ENCODE measurements at regions not wholly inside any gene's neighbourhood (a gene's known extent, or its start where the extent isn't known, plus 50 kb on each side); places are given as distances from the start of the nearest gene placed in this dataset.

GRCh38 chr5:152900332-152900731 lies 495.3 kb upstream of the NMUR2 start:
- DNase-seq: no peak

- DNase-seq: no peak
Measured at GRCh38 chr5:152901754-152902153, 496.7 kb upstream of the NMUR2 start.

- DNase-seq: no peak
Measured at GRCh38 chr5:152905286-152905685, 500.2 kb upstream of the NMUR2 start.

DNA sequence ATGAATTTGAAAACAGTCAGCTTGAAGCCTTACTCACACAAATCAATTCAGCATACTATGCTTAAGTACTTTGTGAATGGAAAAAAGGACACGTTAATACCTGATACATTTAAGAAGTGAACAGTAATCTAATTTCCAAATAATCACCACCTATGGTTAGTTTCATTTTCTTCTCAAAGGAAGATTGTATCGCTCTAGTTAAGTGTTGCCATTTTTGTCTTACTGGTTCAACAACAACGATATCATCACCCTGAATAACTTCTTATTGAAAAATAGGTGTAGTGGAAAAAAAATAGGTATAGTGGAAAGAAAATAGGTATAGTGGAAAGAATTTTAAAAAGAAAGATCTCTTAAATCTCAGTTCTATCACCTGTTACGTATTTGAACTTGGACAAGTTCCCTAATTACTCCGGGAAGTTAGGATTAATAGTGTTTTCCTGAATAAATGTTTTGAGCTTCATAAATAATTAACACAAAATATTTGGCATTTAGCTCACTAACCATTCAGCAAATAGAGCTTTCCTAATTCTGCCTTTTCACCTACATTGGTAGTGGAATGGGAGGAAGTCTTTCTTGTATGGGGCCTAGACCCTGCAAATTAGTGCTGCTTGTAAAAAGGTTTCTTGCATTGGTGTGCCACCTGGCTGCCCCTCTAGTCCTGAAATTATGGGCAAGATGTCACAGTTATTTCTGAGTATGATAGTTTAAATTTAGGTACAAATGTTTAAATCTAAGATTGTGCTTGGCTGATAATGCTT lies 502.6 kb upstream of the NMUR2 start:
- no peak for DNase-seq

- no peak for DNase-seq
Measured at GRCh38 chr5:152912924-152913323, 507.8 kb upstream of the NMUR2 start.

DNA sequence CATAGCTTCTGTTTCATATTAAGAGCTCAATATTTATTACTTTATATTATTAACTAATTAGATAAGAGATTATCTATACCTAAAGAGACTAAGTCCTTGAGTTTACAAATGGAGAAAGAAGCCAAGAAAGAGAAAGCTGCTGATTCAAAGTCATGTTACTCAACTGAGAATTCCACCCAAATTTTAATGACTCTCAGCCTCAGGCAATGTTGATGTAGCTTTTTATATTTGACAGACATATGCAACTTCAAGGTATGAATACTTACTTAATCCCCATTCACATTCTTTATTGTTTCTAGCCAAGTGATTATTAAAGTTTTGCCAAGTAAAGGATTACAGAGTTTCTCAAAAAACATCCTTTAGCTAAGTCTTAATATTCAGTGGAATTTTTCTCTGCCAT lies 527.5 kb upstream of the NMUR2 start:
- DNase-seq: no peak

GRCh38 chr5:152933056-152933455 lies 528.0 kb upstream of the NMUR2 start:
- no peak for DNase-seq

DNA sequence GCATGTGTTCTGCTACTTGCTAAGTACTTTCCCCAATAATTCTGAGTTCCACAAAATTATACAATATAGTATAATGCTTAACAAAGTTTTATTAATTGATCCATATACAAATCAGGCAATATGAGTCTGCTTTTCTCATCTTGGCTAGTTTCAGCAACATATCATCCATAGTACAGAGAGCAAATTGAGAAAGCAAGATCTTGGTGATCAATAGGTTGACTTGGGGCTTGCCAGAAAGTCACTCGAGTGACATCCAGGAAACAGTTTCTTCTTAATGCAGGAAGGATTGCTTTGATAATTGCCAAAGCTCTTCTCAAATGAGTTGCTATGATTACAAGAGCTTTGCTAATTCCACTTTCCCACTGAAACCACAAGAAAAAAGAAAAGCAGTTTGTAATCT lies 533.6 kb upstream of the NMUR2 start:
- no peak for DNase-seq

DNA sequence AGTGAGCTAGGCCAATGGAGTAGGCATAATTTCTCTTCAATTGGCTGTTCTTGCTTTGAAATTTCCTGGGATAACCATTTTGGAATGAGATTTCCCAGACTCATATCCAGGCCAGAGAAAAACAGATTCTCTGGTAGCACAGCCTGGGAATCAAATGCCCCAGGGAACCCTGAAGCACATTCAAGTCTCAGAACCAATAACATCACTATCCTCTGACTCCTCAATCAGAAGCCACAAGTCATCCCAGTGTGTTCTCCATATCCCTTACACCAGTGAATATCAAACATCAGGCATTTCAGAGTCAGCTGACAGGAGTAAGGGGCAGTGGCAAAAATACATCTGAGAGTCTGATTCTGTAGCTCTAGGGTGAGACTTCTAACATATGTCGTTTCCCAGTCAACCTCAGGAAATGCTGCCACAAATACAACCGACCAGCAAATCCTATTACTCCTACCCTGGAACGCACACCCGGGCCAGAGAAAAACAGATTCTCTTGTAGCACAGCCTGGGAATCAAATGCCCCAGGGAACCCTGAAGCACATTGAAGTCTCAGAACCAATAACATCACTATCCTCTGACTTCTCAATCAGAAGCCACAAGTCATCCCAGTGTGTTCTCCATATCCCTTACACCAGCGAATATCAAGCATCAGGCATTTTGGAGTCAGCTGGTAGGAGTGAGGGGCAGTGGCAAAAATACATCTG lies 537.7 kb upstream of the NMUR2 start:
- DNase-seq: no peak

DNA sequence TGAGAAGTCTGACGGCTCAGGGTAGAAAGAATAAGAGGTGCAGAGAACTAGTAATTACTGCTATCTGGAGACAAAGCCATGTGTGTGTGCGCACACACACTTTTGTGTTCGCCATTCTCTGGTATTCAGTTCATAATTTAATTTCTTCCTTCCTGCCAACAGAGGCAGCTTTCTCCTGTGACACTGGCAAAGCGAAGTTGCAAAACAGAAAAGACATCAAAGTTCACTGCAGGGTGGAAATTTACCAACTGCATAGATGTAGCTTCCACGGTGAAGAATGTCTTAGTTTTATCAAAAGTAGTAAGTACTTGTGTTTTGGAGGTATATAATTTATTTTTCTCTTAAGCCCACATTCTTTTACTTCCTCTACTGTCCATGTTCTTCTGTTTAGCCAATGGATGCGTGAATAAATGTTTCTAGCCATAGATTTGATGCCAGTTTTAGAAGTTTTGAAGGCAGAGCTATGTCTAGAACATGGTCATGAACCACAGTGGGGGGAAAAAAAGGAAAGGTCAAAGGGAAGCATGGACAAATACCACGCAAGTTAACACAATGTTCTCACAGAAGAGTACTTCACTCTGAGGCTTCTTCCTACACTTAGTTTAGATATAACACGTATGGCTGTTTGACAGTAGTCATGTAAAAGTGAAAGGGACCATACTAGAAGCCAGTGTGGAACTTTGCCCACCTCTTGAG lies 536.5 kb upstream of the GRIA1 start:
- no peak for DNase-seq

DNA sequence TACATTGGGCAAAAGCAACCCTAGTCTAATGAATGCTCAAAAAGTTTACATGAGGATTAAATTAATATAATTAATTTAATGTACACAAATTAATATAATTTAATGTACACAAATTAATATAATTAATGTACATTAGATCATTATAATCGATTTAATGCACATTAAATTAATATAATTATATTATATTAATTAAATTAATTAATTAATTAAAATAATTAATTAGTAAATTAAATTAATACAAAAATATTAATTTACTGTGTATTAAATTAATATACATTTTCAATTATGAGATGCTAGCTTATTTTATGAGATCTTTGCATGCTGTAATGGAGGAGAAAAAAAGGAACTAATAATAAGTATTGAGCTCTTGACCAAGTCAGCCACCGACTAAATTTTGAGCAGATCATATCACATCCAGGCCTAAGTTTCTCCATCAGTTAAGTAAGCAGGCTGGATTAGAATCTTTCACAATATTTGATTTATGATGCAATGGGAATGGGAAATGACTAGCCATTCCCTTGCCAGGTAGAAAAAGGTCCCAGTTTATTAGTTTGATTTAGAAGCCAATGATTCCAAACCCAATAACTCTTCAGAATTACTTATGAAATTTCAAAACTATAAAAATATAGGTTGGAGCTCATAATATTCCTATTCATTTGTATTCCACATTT lies 533.4 kb upstream of the GRIA1 start:
- no peak for DNase-seq

DNA sequence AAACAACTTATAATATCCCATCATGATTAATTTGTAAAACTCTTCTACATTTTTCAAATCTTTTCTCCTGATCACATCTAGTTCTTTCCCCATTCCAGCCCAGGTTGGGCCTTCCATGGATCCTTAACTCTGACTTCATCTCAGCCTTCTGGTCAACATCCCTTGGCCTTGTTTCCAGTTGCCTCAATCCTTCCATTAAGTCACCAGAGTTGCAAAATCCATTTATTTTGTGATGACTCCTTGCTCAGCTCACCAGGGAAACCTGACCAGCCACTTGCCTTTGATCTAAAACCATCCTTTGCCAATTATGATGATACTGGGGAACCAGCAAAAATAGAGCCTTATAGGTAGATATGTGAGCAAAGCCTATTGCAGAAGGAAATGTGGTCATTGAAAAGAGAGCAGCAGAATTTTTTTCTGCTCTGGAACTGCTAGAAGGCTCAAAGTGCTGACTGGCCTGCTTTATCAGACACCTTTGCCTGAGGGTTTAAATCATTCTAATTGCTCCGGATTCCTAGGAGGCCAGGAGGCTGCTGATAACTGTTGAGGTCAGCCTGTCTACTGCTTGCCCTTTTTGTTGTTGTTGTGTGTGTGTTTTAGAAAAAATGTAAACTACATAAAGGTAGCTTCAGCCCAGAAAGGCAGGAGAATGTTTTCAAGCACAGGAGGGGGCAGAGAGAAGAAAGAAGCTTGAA lies 512.2 kb upstream of the GRIA1 start:
- DNase-seq: no peak

- no peak for DNase-seq
Measured at GRCh38 chr5:152987131-152987530, 503.3 kb upstream of the GRIA1 start.

- DNase-seq: no peak
Measured at GRCh38 chr5:152990217-152990616, 500.3 kb upstream of the GRIA1 start.

GRCh38 chr5:152990649-152991048 lies 499.8 kb upstream of the GRIA1 start:
- DNase-seq: no peak

DNA sequence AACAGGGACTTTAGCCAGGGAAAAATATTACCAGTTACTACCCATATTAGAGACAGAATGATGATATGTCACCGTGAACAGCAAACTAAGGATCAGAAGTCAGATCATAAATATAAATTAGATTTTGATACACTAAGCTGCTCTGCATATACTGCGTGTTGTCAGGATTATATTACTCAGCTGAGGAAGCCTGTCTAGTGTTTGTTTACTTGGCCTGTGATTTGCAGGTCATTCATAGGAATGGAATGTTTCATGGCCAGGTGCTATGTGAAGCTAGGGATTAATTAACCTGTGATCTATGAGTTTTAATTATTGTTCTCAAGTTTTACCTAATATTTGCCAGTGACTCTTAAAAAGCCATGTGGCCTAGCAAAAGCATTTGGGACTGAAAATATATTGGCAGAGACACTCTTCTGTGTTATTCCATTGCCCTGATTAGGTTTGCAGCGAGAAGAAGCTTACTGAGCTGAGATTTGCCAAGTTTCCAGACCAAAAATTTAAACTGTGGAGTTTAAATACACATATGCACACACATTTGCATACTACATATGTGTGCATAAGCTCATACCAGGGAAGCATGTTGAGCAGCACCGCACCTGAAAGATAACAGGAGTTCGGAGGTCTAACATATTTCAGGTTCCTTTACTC lies 496.3 kb upstream of the GRIA1 start:
- no peak for DNase-seq

DNA sequence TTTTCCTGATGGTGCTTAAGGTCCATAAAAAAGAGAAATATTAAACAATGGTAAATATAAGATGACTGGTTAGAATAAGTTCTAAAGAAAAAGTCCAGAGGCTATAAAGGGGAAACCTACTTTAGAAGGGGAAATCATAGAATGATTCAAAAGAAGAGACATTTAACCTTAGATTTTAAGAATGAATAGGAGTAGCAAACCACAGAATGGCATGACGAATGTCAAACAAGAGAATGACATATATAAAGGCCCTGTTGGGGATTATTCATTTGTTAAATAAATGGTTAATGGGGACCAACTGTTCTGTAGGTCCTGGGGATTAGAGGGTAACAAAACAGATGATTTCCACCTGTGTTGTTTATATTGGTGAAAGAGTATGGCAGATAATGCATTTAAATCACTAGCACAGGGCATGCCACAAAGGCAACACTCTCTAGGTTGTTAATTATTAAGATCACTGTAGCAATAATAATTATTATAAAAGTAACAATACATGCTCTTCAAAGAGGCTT lies 495.2 kb upstream of the GRIA1 start:
- DNase-seq: no peak

DNA sequence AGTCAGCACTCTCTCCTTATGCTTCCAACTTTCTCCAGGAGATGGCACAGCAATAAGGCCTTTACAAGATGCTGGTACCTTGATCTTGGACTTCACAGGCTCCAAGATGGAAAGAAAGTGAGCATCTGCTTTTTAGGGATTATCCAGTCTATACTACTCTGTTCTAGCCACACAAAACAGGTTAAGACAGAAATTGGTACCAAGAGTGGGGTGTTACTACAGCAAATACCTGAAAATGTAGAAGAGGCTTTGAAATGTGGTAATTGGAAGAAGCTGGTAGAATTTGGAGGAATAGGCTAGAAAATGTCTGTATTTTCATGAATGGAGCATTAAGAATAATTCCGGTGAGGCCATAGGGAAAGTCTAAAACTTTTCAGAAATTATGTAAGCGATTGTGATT lies 484.8 kb upstream of the GRIA1 start:
- no peak for DNase-seq

- no peak for DNase-seq
Measured at GRCh38 chr5:153006681-153007080, 483.8 kb upstream of the GRIA1 start.

GRCh38 chr5:153014194-153014593 lies 476.3 kb upstream of the GRIA1 start:
- DNase-seq: no peak

GRCh38 chr5:153018121-153018520 lies 472.3 kb upstream of the GRIA1 start:
- DNase-seq: no peak

Data from NCI-H510A (cell line).